ENCODE measurements at regions not wholly inside any gene's neighbourhood (a gene's known extent, or its start where the extent isn't known, plus 50 kb on each side); places are given as distances from the start of the nearest gene placed in this dataset.
A peak's percentile ranks its signal among the peaks of the same experiment; 100 is the strongest.
"Not testable (repeated sequence)": the region's sequence is repeated elsewhere in the genome, so short reads cannot be mapped to it uniquely, and the experiment has no call there.

GRCh38 chr9:64369114-64369513 is 915.9 kb downstream of the FOXD4L5 start:
- TF ChIP-seq, protein P1, sequence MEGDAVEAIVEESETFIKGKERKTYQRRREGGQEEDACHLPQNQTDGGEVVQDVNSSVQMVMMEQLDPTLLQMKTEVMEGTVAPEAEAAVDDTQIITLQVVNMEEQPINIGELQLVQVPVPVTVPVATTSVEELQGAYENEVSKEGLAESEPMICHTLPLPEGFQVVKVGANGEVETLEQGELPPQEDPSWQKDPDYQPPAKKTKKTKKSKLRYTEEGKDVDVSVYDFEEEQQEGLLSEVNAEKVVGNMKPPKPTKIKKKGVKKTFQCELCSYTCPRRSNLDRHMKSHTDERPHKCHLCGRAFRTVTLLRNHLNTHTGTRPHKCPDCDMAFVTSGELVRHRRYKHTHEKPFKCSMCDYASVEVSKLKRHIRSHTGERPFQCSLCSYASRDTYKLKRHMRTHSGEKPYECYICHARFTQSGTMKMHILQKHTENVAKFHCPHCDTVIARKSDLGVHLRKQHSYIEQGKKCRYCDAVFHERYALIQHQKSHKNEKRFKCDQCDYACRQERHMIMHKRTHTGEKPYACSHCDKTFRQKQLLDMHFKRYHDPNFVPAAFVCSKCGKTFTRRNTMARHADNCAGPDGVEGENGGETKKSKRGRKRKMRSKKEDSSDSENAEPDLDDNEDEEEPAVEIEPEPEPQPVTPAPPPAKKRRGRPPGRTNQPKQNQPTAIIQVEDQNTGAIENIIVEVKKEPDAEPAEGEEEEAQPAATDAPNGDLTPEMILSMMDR (IDR thresholded peaks at IDR 0.05; ENCODE audit: borderline replicate concordance, extremely low read depth, low read length, poor library complexity, severe bottlenecking): peak; percentile 24
- TF ChIP-seq EZH2 (IDR thresholded peaks at IDR 0.05; ENCODE audit: borderline replicate concordance, low read depth, low read length, severe bottlenecking): not testable (repeated sequence)
